IMR-90 (cell line): ENCODE measurements at regions not wholly inside any gene's neighbourhood (a gene's known extent, or its start where the extent isn't known, plus 50 kb on each side); places are given as distances from the start of the nearest gene placed in this dataset.
A peak's percentile ranks its signal among the peaks of the same experiment; 100 is the strongest.

Experiments
- ATAC-seq: fragments of 200-7000 bp; cut with Tn5 transposase; 2 replicates; pipeline ENCODE4 v1.9.1; 2020; ENCODE audit warnings: low read depth, mild to moderate bottlenecking, moderate library complexity
- BruUV-seq: library from RNA; stranded (reverse); fragments of 400-500 nt; replicated peaks from 2 replicates; lab custom pipeline; 2021; lab: Mats Ljungman, UMichigan
- CTCF ChIA-PET: fragments of 300-600 bp; formaldehyde crosslinking; extraction: SDS; loops from one replicate; lab custom pipeline; 2021; ENCODE audit warnings: antibody characterized with exemption; lab: Yijun Ruan, JAX
- POLR2A ChIA-PET: fragments of 300-600 bp; sonication (Branson Sonifier 250); formaldehyde crosslinking; loops from one replicate; lab custom pipeline; 2022; ENCODE audit warnings: antibody characterized with exemption; ENCODE audit not compliant: unreplicated experiment; lab: Charles Lee
- DNase-seq: peaks from one replicate; pipeline ENCODE4 v3.0.0; 2013
- H2AFZ ChIP-seq: replicated peaks from 2 replicates; pipeline ENCODE3; 2013; ENCODE audit warnings: low read length, mild to moderate bottlenecking; ENCODE audit not compliant: poor library complexity
- H2AK5ac ChIP-seq: 2 replicates; pipeline ENCODE4 v1.6.1; 2013; ENCODE audit warnings: low read depth, low read length, inconsistent platforms
- H2AK9ac ChIP-seq: replicated peaks from 2 replicates; pipeline ENCODE3; 2013; ENCODE audit warnings: mild to moderate bottlenecking, low read depth, low read length, moderate library complexity; ENCODE audit not compliant: poor library complexity
- H2BK120ac ChIP-seq: 2 replicates; pipeline ENCODE4 v1.6.1; 2013; ENCODE audit warnings: low read depth, low read length, inconsistent platforms
- H2BK15ac ChIP-seq: 3 replicates; pipeline ENCODE4 v1.6.1; 2013; ENCODE audit warnings: low read depth, low read length, inconsistent platforms
- H2BK20ac ChIP-seq: 2 replicates; pipeline ENCODE4 v1.6.1; 2013; ENCODE audit warnings: low read depth, mild to moderate bottlenecking, inconsistent platforms, low read length, moderate library complexity
- H2BK5ac ChIP-seq: 2 replicates; pipeline ENCODE4 v1.6.1; 2013; ENCODE audit warnings: mild to moderate bottlenecking, low read depth, low read length, inconsistent platforms; ENCODE audit not compliant: poor library complexity, severe bottlenecking
- H3K14ac ChIP-seq: replicated peaks from 2 replicates; pipeline ENCODE4 v1.6.1; 2013; ENCODE audit warnings: low read depth, low read length, inconsistent platforms
- H3K18ac ChIP-seq: 2 replicates; pipeline ENCODE4 v1.6.1; 2013; ENCODE audit warnings: low read depth, low read length, control low read depth
- H3K23ac ChIP-seq: 2 replicates; pipeline ENCODE4 v1.6.1; 2013; ENCODE audit warnings: low read depth, low read length, inconsistent platforms
- H3K27ac ChIP-seq: 2 replicates; pipeline ENCODE4 v1.5.1; 2013; ENCODE audit warnings: mild to moderate bottlenecking, control low read depth, low read length; ENCODE audit not compliant: insufficient read depth
- H3K27me3 ChIP-seq: 2 replicates; pipeline ENCODE4 v1.6.1; 2013; ENCODE audit warnings: low read length; ENCODE audit not compliant: control insufficient read depth, insufficient read depth
- H3K36me3 ChIP-seq: 2 replicates; pipeline ENCODE4 v1.6.1; 2013; ENCODE audit warnings: low read length, mixed read lengths; ENCODE audit not compliant: control insufficient read depth, insufficient read depth
- H3K4ac ChIP-seq: 2 replicates; pipeline ENCODE4 v1.6.1; 2013; ENCODE audit warnings: low read depth, low read length, inconsistent platforms
- H3K4me1 ChIP-seq: 2 replicates; pipeline ENCODE4 v1.6.1; 2013; ENCODE audit warnings: low read length, mixed read lengths; ENCODE audit not compliant: control insufficient read depth, insufficient read depth
- H3K4me2 ChIP-seq: 2 replicates; pipeline ENCODE4 v1.6.1; 2013; ENCODE audit warnings: low read depth, mild to moderate bottlenecking, control low read depth, low read length, moderate library complexity
- H3K4me3 ChIP-seq: 2 replicates; pipeline ENCODE4 v1.5.1; 2013; ENCODE audit warnings: low read depth, mild to moderate bottlenecking, control low read depth, low read length, moderate library complexity; ENCODE audit not compliant: insufficient read depth
- H3K56ac ChIP-seq: 2 replicates; pipeline ENCODE4 v1.6.1; 2013; ENCODE audit warnings: low read length, inconsistent platforms; ENCODE audit not compliant: insufficient read depth; ENCODE audit errors: extremely low read depth
- H3K79me1 ChIP-seq, 2 experiments: 2 replicates each; pipeline ENCODE4 v1.6.1; 2013; ENCODE audit warnings: low read length in 2 of 2, inconsistent platforms in 1 of 2, low read depth in 1 of 2
- H3K9ac ChIP-seq: 2 replicates; pipeline ENCODE4 v1.6.1; 2013; ENCODE audit warnings: low read depth, low read length, control low read depth
- H3K9me1 ChIP-seq: 2 replicates; pipeline ENCODE4 v1.6.1; 2013; ENCODE audit warnings: low read length, inconsistent platforms; ENCODE audit not compliant: insufficient read depth
- H3K9me3 ChIP-seq: 2 replicates; pipeline ENCODE4 v1.6.1; 2013; ENCODE audit warnings: low read length; ENCODE audit not compliant: control insufficient read depth, insufficient read depth
- H4K20me1 ChIP-seq: 2 replicates; pipeline ENCODE4 v1.6.1; 2013; ENCODE audit warnings: low read length, inconsistent platforms; ENCODE audit not compliant: insufficient read depth
- H4K5ac ChIP-seq: 2 replicates; pipeline ENCODE4 v1.6.1; 2013; ENCODE audit warnings: mild to moderate bottlenecking, low read depth, low read length, control low read depth
- H4K8ac ChIP-seq, 2 experiments: 2 replicates each; pipeline ENCODE4 v1.6.1; 2013; ENCODE audit warnings: low read depth in 2 of 2, low read length in 2 of 2, control low read depth in 1 of 2, inconsistent platforms in 1 of 2
- H4K91ac ChIP-seq: 2 replicates; pipeline ENCODE4 v1.6.1; 2013; ENCODE audit warnings: low read depth, low read length, inconsistent platforms; ENCODE audit not compliant: insufficient read depth
- BHLHE40 ChIP-seq: fragments of 150-350 bp; IDR thresholded peaks from 2 replicates; pipeline ENCODE4 v1.6.1; 2016; ENCODE audit warnings: mild to moderate bottlenecking, low read depth, low read length
- CHD1 ChIP-seq: IDR thresholded peaks from 2 replicates; pipeline ENCODE4 v1.6.1; 2012; ENCODE audit warnings: low read depth, low read length, improper control_type of control experiment
- ELK1 ChIP-seq: fragments of 150-350 bp; IDR thresholded peaks from 2 replicates; pipeline ENCODE4 v1.6.1; 2016; ENCODE audit warnings: low read depth, mild to moderate bottlenecking, low read length, moderate library complexity, borderline replicate concordance
- FOS ChIP-seq: fragments of 150-350 bp; IDR thresholded peaks from 2 replicates; pipeline ENCODE4 v1.6.1; 2016; ENCODE audit warnings: low read depth, low read length
- MAFK ChIP-seq: IDR thresholded peaks from 2 replicates; pipeline ENCODE4 v1.6.1; 2012; ENCODE audit warnings: low read depth, low read length, improper control_type of control experiment
- MAZ ChIP-seq: IDR thresholded peaks from 2 replicates; pipeline ENCODE4 v1.6.1; 2012; ENCODE audit warnings: low read depth, mild to moderate bottlenecking, low read length, improper control_type of control experiment, moderate library complexity, borderline replicate concordance
- NFE2L2 ChIP-seq: fragments of 150-350 bp; IDR thresholded peaks from 2 replicates; pipeline ENCODE4 v1.6.1; 2016; ENCODE audit warnings: low read depth, mild to moderate bottlenecking, low read length
- POLR2A ChIP-seq: IDR thresholded peaks from 2 replicates; pipeline ENCODE4 v1.6.1; 2012; ENCODE audit warnings: mild to moderate bottlenecking, low read depth, low read length
- RAD21 ChIP-seq: IDR thresholded peaks from 2 replicates; pipeline ENCODE4 v1.6.1; 2012; ENCODE audit warnings: low read length, improper control_type of control experiment
- RCOR1 ChIP-seq: IDR thresholded peaks from 2 replicates; pipeline ENCODE4 v1.6.1; 2012; ENCODE audit warnings: mild to moderate bottlenecking, low read length, improper control_type of control experiment; ENCODE audit not compliant: insufficient replicate concordance
- RFX5 ChIP-seq: IDR thresholded peaks from 2 replicates; pipeline ENCODE4 v1.8.0; 2012; ENCODE audit warnings: low read depth, mild to moderate bottlenecking, low read length, moderate library complexity
- SMC3 ChIP-seq: fragments of 150-350 bp; IDR thresholded peaks from 2 replicates; pipeline ENCODE4 v1.6.1; 2016; ENCODE audit warnings: low read depth, mild to moderate bottlenecking, antibody characterized with exemption, low read length, moderate library complexity
- WGBS, 2 experiments: methylation state at CpG; one replicate each; pipeline versions ENCODE4 v1.1.5 to v1.1.7; 2013; ENCODE audit warnings: missing lambda C conversion rate in 2 of 2; ENCODE audit not compliant: insufficient read length in 1 of 2; ENCODE audit errors: extremely low coverage in 2 of 2; 5-methylcytosine and 5-hydroxymethylcytosine counted together
- dilution Hi-C: fragments of 300-500 bp; cut with HindIII; formaldehyde crosslinking; loops from one replicate; pipeline ENCODE4 v1.14.3; 2018; ENCODE audit warnings: low sequenced_read_pairs; ENCODE audit not compliant: unreplicated experiment
- in situ Hi-C: fragments of 300-500 bp; cut with MboI; formaldehyde crosslinking; loops from 3 replicates; pipeline ENCODE4 v1.14.3; 2019; ENCODE audit warnings: low sequenced_read_pairs, inconsistent platforms, mixed read lengths
- intact Hi-C: fragments of 100-400 bp; cut with micrococcal nuclease; formaldehyde crosslinking; loops from 2 replicates; pipeline ENCODE4 v1.10.0; 2022
- TF ChIP-seq, protein P1 (sequence below): conservative IDR thresholded peaks from 2 replicates; pipeline ENCODE4 v1.5.1; 2012; ENCODE audit warnings: mild to moderate bottlenecking, low read depth, low read length, improper control_type of control experiment

- H4K5ac ChIP-seq, result no peak overlapping the region
- intact Hi-C loops (no loop called here), in situ Hi-C loops (no loop called here), dilution Hi-C loops (no loop called here)
- no peak overlapping the region for H3K4ac ChIP-seq
- 0 out of 2 replicates have a peak overlapping the region, but pooled peaks have one; percentile 7 for H2AK5ac ChIP-seq
- no peaks in the 10 kb centered on the region for H3K36me3 ChIP-seq
- H4K20me1 ChIP-seq, result no peaks in the 10 kb centered on the region
- no peak overlapping the region for H3K14ac ChIP-seq
- H4K8ac ChIP-seq, result no peak overlapping the region
- H3K56ac ChIP-seq, result no peak overlapping the region
- H3K9me3 ChIP-seq, result no peaks in the 10 kb centered on the region
- H3K4me3 ChIP-seq, result no peak overlapping the region
- no peaks in the 10 kb centered on the region for H3K9me1 ChIP-seq
- H2BK5ac ChIP-seq, result no peak overlapping the region
- DNase-seq (no peak), ATAC-seq (no peak)
- no peaks in the 10 kb centered on the region for H3K4me1 ChIP-seq
- H2BK120ac ChIP-seq, result no peak overlapping the region
- no peak overlapping the region for H2AK9ac ChIP-seq
- no peak overlapping the region for H3K18ac ChIP-seq
- no peak overlapping the region for H2BK15ac ChIP-seq
- H2BK20ac ChIP-seq, result no peak overlapping the region
- BruUV-seq, result no TSS peak
- H2AFZ ChIP-seq, result no peak overlapping the region
- H3K9ac ChIP-seq, result no peak overlapping the region
- no peaks in the 10 kb centered on the region for H3K79me1 ChIP-seq
- H3K4me2 ChIP-seq, result no peak overlapping the region
- H3K27ac ChIP-seq, result no peak overlapping the region
- no peak overlapping the region for H4K91ac ChIP-seq
- H3K27me3 ChIP-seq, result peaks cover 3% of the 10 kb centered on the region
- ChIA-PET POLR2A (no interaction called here), CTCF (no interaction called here)
- H3K23ac ChIP-seq, result no peak overlapping the region
- TF ChIP-seq SMC3, result no peak
- no peak for TF ChIP-seq MAZ
- TF ChIP-seq POLR2A, result no peak
- TF ChIP-seq, protein P1, sequence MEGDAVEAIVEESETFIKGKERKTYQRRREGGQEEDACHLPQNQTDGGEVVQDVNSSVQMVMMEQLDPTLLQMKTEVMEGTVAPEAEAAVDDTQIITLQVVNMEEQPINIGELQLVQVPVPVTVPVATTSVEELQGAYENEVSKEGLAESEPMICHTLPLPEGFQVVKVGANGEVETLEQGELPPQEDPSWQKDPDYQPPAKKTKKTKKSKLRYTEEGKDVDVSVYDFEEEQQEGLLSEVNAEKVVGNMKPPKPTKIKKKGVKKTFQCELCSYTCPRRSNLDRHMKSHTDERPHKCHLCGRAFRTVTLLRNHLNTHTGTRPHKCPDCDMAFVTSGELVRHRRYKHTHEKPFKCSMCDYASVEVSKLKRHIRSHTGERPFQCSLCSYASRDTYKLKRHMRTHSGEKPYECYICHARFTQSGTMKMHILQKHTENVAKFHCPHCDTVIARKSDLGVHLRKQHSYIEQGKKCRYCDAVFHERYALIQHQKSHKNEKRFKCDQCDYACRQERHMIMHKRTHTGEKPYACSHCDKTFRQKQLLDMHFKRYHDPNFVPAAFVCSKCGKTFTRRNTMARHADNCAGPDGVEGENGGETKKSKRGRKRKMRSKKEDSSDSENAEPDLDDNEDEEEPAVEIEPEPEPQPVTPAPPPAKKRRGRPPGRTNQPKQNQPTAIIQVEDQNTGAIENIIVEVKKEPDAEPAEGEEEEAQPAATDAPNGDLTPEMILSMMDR, result no peak
- TF ChIP-seq ELK1, result no peak
- TF ChIP-seq MAFK, result no peak
- TF ChIP-seq NFE2L2, result no peak
- TF ChIP-seq RFX5, result no peak
- no peak for TF ChIP-seq RAD21
- no peak for TF ChIP-seq BHLHE40
- no peak for TF ChIP-seq FOS
- no peak for TF ChIP-seq CHD1
- TF ChIP-seq RCOR1, result no peak
- WGBS, 2 experiments, result 89% methylated on average over 10 of the region's 15 CpGs; no CpG with 5 or more reads in 1 of the 2 experiments
Measured at GRCh38 chr2:128631698-128632500, 313.2 kb upstream of the HS6ST1 start.
